HUES48 (cell line): ENCODE measurements at regions not wholly inside any gene's neighbourhood (a gene's known extent, or its start where the extent isn't known, plus 50 kb on each side); places are given as distances from the start of the nearest gene placed in this dataset.

Experiments used
- H3K27ac ChIP-seq: one replicate; pipeline ENCODE4 v1.7.0; 2013; ENCODE audit warnings: low read depth, low read length, inconsistent platforms
- H3K27me3 ChIP-seq: 2 replicates; pipeline ENCODE4 v1.6.1; 2013; ENCODE audit warnings: mild to moderate bottlenecking, low read length; ENCODE audit not compliant: control insufficient read depth, insufficient read depth
- H3K36me3 ChIP-seq: 2 replicates; pipeline ENCODE4 v1.6.1; 2013; ENCODE audit warnings: low read length; ENCODE audit not compliant: control insufficient read depth, insufficient read depth
- H3K4me1 ChIP-seq: 2 replicates; pipeline ENCODE4 v1.6.1; 2013; ENCODE audit warnings: mild to moderate bottlenecking, low read length; ENCODE audit not compliant: control insufficient read depth, insufficient read depth
- H3K4me3 ChIP-seq: 2 replicates; pipeline ENCODE4 v1.5.1; 2013; ENCODE audit warnings: mild to moderate bottlenecking, low read depth, low read length
- H3K9ac ChIP-seq: 2 replicates; pipeline ENCODE4 v1.6.1; 2013; ENCODE audit warnings: mild to moderate bottlenecking, low read depth, low read length, moderate library complexity
- H3K9me3 ChIP-seq: 2 replicates; pipeline ENCODE4 v1.6.1; 2013; ENCODE audit warnings: low read length; ENCODE audit not compliant: control insufficient read depth, insufficient read depth

- Histone ChIP-seq H3K27me3 (no peaks in the 10 kb centered on the region), H3K9me3 (no peaks in the 10 kb centered on the region), H3K4me3 (no peak overlapping the region), H3K27ac (no peak overlapping the region), H3K4me1 (no peaks in the 10 kb centered on the region), H3K36me3 (no peaks in the 10 kb centered on the region), H3K9ac (no peak overlapping the region)
Observed at GRCh38 chr18:73645160-73645715, 502.4 kb downstream of the FBXO15 start.

GRCh38 chr18:73639788-73640187, 507.8 kb downstream of the FBXO15 start:
- Histone ChIP-seq H3K36me3 (no peaks in the 10 kb centered on the region), H3K9me3 (no peaks in the 10 kb centered on the region), H3K27ac (no peak overlapping the region), H3K4me3 (no peak overlapping the region), H3K9ac (no peak overlapping the region), H3K27me3 (no peaks in the 10 kb centered on the region), H3K4me1 (no peaks in the 10 kb centered on the region; the same call in 1 of the 2 replicates)

DNA sequence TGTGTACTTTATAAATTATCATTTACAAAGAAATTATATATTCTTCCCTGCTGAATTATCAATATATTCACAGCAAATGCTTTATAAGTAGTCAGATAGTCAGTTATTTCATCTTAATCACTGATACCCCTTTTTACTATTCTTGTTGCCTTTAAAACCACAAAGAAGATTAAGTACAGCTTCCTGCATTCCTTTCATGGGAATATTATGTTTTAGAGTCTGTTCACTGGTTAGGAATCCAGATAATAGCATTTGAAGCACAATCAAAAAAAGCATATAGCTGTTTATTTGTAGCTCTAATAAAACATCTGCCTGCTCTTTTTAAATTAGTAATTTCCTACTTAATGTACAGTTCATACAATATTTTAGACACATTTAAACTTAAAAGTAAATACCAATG, 508.9 kb downstream of the FBXO15 start:
- Histone ChIP-seq H3K27me3 (no peaks in the 10 kb centered on the region), H3K27ac (no peak overlapping the region)

DNA sequence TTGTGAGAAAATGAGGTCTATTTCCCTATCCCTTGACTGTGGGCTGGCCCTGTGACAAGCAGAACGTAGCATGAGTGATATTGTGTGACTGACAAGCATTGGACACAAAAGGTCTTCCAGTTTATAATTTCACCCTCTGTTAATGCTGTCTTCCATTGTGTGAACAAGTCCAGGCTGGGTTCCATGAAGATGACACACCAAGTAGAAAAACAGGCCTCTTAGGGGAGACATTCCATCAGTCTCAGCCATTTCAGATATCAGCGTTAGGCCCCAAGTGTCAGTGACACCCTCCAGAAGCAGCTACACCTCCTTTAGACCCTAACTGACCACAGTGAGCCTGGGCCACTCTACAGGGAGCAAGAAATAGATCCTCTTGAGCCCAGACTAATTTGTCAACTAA, 511.3 kb downstream of the FBXO15 start:
- Histone ChIP-seq H3K9me3 (no peaks in the 10 kb centered on the region), H3K36me3 (no peaks in the 10 kb centered on the region), H3K27me3 (no peaks in the 10 kb centered on the region), H3K27ac (no peak overlapping the region), H3K4me1 (no peaks in the 10 kb centered on the region; the same call in 1 of the 2 replicates), H3K4me3 (no peak overlapping the region), H3K9ac (no peak overlapping the region)

More for the DNA sequence above, 508.9 kb downstream of the FBXO15 start:
- Histone ChIP-seq H3K9me3 (no peaks in the 10 kb centered on the region), H3K36me3 (no peaks in the 10 kb centered on the region), H3K9ac (no peak overlapping the region), H3K4me3 (no peak overlapping the region), H3K4me1 (no peaks in the 10 kb centered on the region; the same call in 1 of the 2 replicates)

GRCh38 chr18:73626859-73627258, 520.8 kb downstream of the FBXO15 start:
- no peak overlapping the region for H3K27ac ChIP-seq
- no peaks in the 10 kb centered on the region for H3K27me3 ChIP-seq
- no peak overlapping the region for H3K4me3 ChIP-seq
- no peak overlapping the region for H3K9ac ChIP-seq
- H3K36me3 ChIP-seq, result no peaks in the 10 kb centered on the region
- no peaks in the 10 kb centered on the region for H3K4me1 ChIP-seq
- H3K9me3 ChIP-seq, result no peaks in the 10 kb centered on the region

DNA sequence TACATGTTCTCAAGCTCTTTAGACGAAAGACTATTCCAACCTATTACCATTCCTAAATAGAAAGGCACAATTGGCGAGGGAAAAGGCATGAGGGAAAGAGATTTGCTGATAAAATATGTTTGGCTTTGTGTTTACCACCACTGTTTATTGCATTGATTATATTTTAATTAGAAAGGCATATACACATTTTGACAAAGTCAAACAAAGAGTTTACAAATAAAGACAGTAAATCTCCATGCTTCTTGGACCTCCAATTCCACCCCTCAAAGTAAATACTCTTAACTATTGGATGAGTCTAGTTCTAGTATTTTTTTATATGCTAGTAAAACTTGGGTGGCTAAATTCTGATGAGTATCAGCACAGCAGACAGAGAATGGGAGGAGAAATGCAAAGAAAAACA, 521.4 kb downstream of the FBXO15 start:
- H3K4me3 ChIP-seq, result no peak overlapping the region
- H3K4me1 ChIP-seq, result no peaks in the 10 kb centered on the region

DNA sequence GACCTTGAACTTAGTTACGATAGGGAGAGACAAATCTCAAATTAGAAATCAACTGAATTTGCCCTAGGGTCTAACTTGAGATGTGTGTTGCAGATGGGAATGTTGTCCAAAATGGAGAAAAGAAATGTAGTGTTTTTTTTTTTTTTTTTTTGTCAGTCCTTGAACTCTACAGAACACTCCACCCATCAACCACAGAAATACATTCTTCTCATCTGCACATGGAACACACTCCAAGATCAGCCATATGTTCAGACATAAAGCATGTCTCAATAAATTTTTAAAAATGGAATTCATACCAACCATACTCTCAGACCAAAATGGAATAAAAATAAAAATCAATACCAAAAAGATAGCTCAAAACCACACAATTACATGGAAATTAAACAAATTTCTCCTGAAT, 526.5 kb downstream of the FBXO15 start:
- H3K27me3 ChIP-seq, result no peaks in the 10 kb centered on the region
- peaks cover 9% of the 10 kb centered on the region for H3K4me1 ChIP-seq
- H3K9ac ChIP-seq, result no peak overlapping the region
- no peak overlapping the region for H3K27ac ChIP-seq
- no peaks in the 10 kb centered on the region for H3K9me3 ChIP-seq
- no peaks in the 10 kb centered on the region for H3K36me3 ChIP-seq
- no peak overlapping the region for H3K4me3 ChIP-seq

More for the DNA sequence above, 521.4 kb downstream of the FBXO15 start:
- Histone ChIP-seq H3K9ac (no peak overlapping the region), H3K9me3 (no peaks in the 10 kb centered on the region), H3K27me3 (no peaks in the 10 kb centered on the region), H3K36me3 (no peaks in the 10 kb centered on the region), H3K27ac (no peak overlapping the region)

- no peaks in the 10 kb centered on the region for H3K9me3 ChIP-seq
- H3K36me3 ChIP-seq, result no peaks in the 10 kb centered on the region
- no peaks in the 10 kb centered on the region for H3K27me3 ChIP-seq
- no peak overlapping the region for H3K4me3 ChIP-seq
- H3K9ac ChIP-seq, result no peak overlapping the region
- peaks cover 9% of the 10 kb centered on the region for H3K4me1 ChIP-seq
- H3K27ac ChIP-seq, result no peak overlapping the region
Observed at GRCh38 chr18:73617981-73618380, 529.7 kb downstream of the FBXO15 start.

DNA sequence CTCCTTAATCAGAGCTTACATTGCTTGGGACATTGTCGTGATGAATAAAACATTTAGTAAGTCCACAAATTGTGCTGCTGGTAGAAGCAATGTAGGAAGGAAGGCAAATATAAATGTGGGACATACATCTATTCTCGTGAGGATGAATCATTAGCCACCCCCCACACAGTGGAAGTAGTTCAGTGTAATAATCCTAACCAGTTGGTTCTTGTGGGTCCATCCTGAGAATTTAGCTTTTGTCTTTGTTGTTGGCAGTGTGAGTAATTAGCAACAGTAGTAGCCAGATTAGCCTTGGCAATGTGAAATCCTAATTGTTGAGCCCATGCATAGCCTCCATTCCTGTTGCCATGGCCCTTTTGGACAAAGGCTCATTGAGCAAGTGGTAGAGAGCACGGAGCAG, 532.1 kb downstream of the FBXO15 start:
- Histone ChIP-seq H3K36me3 (no peaks in the 10 kb centered on the region), H3K27ac (no peak overlapping the region), H3K4me3 (no peak overlapping the region), H3K27me3 (no peaks in the 10 kb centered on the region), H3K9ac (no peak overlapping the region), H3K9me3 (no peaks in the 10 kb centered on the region), H3K4me1 (peaks cover 9% of the 10 kb centered on the region)

DNA sequence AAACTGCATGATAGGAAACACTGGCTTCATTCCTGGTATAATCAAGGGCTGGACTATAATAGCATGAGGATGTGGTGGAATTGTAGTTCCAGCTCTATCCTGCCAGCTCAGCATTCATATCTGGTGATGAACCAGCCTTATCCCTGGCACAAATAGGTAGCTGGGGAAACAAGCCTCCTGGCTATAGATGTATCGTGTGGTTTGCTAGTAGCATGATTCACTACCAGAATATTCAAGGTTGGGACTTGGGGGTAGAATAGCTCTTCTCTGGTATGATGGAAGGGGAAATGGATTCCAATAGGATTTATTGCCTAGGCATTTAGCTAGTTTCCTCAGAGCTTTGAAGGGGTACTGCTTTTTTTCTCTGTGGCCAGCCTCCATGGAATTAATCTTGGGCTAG, 532.8 kb downstream of the FBXO15 start:
- Histone ChIP-seq H3K4me1 (peaks cover 9% of the 10 kb centered on the region), H3K9me3 (no peaks in the 10 kb centered on the region), H3K36me3 (no peaks in the 10 kb centered on the region), H3K27ac (no peak overlapping the region), H3K27me3 (no peaks in the 10 kb centered on the region), H3K4me3 (no peak overlapping the region), H3K9ac (no peak overlapping the region)

DNA sequence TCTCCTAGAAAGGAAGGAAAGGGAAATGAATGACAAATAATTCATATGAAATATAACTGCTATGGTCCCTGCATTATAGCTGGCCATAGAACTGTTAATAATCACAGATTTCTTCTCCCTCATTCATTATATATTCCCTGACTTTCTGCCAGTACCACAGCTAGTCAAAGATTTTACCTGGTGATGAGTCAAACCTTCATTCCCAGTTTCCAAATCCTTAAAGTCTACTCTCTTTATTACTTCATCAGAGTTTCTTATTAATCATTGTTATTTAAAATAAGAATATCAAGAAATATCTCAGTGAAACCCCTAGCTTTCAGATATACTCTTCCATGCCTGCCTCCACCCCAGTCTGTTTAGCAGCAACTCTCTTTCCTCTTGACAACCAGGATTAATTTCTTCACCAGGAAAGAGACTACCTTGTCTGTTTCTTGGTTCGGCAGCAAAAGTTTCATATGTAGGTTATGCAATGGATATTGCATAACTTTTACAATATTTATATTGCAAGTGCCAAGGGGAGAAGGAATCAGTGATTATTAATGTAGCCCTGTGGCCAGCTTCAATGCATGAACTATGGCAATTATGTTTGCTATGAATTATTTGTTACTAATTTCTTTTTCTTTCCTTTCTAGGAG, 533.8 kb downstream of the FBXO15 start:
- Histone ChIP-seq H3K9me3 (no peaks in the 10 kb centered on the region), H3K9ac (no peak overlapping the region), H3K36me3 (no peaks in the 10 kb centered on the region), H3K27ac (no peak overlapping the region), H3K27me3 (no peaks in the 10 kb centered on the region), H3K4me3 (no peak overlapping the region), H3K4me1 (peaks cover 9% of the 10 kb centered on the region)
